Lower leg skin (tissue), 3 donors: ENCODE measurements at regions not wholly inside any gene's neighbourhood (a gene's known extent, or its start where the extent isn't known, plus 50 kb on each side); places are given as distances from the start of the nearest gene placed in this dataset.

Experiments used
- CTCF ChIP-seq, 3 donors: fragments of 450-650 bp; IDR thresholded peaks; one replicate each; pipeline ENCODE4 v1.5.1; 2016; ENCODE audit warnings: antibody characterized with exemption in 3 of 3, mild to moderate bottlenecking in 3 of 3, moderate library complexity in 2 of 3
- POLR2A ChIP-seq, 2 donors: fragments of 450-650 bp; IDR thresholded peaks; one replicate each; pipeline ENCODE4 v1.6.1; 2016 to 2017; ENCODE audit warnings: antibody characterized with exemption in 2 of 2, mild to moderate bottlenecking in 1 of 2, moderate library complexity in 1 of 2

- TF ChIP-seq CTCF (IDR thresholded peaks at IDR 0.05) = no peak
- TF ChIP-seq POLR2A (IDR thresholded peaks at IDR 0.05) = no peak
Measured at GRCh38 chr12:126243814-126244440, 1178.7 kb downstream of the AACS start.
